Ovary (tissue), 7 donors: ENCODE measurements at regions not wholly inside any gene's neighbourhood (a gene's known extent, or its start where the extent isn't known, plus 50 kb on each side); places are given as distances from the start of the nearest gene placed in this dataset.

Experiments used
- DNase-seq, 5 donors: peaks; one replicate each; pipeline ENCODE4 v3.0.0-alpha.2; 2019 to 2020
- H3K27ac ChIP-seq, 2 donors: fragments of 200-600 bp; one replicate each; pipeline versions ENCODE4 v1.5.1 to v1.8.0; 2019 to 2022
- H3K27me3 ChIP-seq: fragments of 200-600 bp; one replicate; pipeline ENCODE4 v1.8.0; 2022
- H3K36me3 ChIP-seq: fragments of 200-600 bp; sonication (generic); one replicate; pipeline ENCODE4 v1.5.1; 2019
- H3K4me1 ChIP-seq: one replicate; pipeline ENCODE4 v1.8.1; 2013; ENCODE audit warnings: mild to moderate bottlenecking, moderate library complexity; ENCODE audit not compliant: insufficient read depth
- H3K4me3 ChIP-seq: fragments of 200-600 bp; sonication (generic); one replicate; pipeline ENCODE4 v1.5.1; 2017
- H3K9me3 ChIP-seq, 2 donors: fragments of 200-600 bp in 1 of 2; sonication (generic) in 1 of 2; one replicate each; pipeline versions ENCODE4 v1.5.1 to v1.8.1; 2013 to 2019; ENCODE audit warnings: mild to moderate bottlenecking in 1 of 2, moderate library complexity in 1 of 2
- EP300 ChIP-seq: sonication (generic); formaldehyde crosslinking; IDR thresholded peaks from one replicate; pipeline ENCODE4 v1.6.1; 2017; ENCODE audit warnings: antibody characterized with exemption
- POLR2A ChIP-seq: fragments of 450-650 bp; IDR thresholded peaks from one replicate; pipeline ENCODE4 v1.6.1; 2017; ENCODE audit warnings: antibody characterized with exemption, mild to moderate bottlenecking, moderate library complexity
- WGBS, 3 donors: extraction: QIAGEN DNeasy Blood & Tissue Kit in 1 of 3; methylation state at CpG; one replicate each; pipeline versions ENCODE4 v1.1.5 to v1.1.7; 2013 to 2017; 5-methylcytosine and 5-hydroxymethylcytosine counted together
- intact Hi-C, 4 donors: fragments of 100-400 bp; cut with DNase I; formaldehyde crosslinking; loops; one replicate each; pipeline versions ENCODE4 v1.11.0 to v1.15.1; 2022 to 2023
- TF ChIP-seq, protein P1 (sequence below), 3 donors: fragments of 450-650 bp in 2 of 3; fragments of 200-600 bp in 1 of 3; IDR thresholded peaks; one replicate each; pipeline versions ENCODE4 v1.5.1 to v1.8.0; 2016 to 2022; ENCODE audit warnings: antibody characterized with exemption in 3 of 3, mild to moderate bottlenecking in 1 of 3
- donor health status: DM: no; HTN: no; CAD: no; lungs with moderate emphysema.
- donor health status: DM: no; HTN: no; CAD: no.
- donor health status: Bipolar disorder and iron deficiency.
- donor health status: DM: no; HTN: no; CAD: no.
- donor health status: DM: yes; HTN: yes; CAD: no.

DNA sequence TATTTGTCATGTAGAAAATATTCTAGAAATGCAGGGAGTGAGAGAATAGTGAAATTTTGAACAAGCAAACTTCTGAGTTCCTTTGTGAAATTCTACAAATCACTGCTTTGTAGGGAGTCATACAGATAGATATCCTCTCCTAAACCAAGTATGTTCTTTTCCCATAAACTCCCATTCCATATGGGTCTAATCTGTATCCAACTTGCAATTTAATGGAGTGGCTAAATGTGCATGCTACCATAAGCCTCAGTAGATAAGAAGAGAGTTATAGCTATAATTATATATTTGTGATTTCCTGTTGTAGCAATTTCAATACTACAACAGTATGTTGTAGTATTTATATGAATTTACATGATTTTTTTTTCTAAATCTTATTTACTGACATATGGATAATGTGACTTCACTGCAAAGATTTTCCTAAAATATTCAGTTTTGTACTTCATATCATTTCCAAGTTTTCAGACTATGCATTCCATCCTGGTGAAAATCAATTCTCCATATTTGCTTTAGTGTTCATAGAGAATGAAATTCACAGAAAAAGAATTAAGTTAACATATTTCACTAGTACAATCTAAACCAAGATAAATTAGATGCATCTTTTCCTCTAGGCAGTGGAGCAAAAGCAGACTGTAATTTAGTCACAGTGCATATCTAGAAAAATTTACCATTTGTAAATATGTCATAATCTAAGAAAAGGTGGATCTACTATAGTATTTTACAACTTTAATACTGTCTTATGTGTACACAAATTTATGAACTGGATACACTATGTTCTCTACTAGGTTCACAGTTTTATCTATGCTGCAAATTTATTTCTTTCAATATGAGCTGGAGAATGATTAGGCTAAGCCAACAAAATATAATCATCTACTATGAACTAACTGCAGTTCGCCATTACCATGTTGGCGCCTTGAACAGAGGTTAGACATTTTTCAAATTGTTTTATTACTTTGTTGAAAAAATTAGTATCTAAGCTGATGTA lies 372.9 kb upstream of the NDST3 start:
- intact Hi-C loops, result no loop called here
- Histone ChIP-seq H3K9me3 (no peaks in the 10 kb centered on the region), H3K4me3 (no peak overlapping the region), H3K27me3 (no peaks in the 10 kb centered on the region), H3K27ac (no peak overlapping the region), H3K36me3 (no peaks in the 10 kb centered on the region), H3K4me1 (no peaks in the 10 kb centered on the region)
- no peak for DNase-seq
- WGBS, 3 donors, result 72 to 82% (median 78%) methylated on average over 2 of the region's 2 CpGs
- TF ChIP-seq POLR2A (no peak), EP300 (no peak)
- TF ChIP-seq, protein P1, sequence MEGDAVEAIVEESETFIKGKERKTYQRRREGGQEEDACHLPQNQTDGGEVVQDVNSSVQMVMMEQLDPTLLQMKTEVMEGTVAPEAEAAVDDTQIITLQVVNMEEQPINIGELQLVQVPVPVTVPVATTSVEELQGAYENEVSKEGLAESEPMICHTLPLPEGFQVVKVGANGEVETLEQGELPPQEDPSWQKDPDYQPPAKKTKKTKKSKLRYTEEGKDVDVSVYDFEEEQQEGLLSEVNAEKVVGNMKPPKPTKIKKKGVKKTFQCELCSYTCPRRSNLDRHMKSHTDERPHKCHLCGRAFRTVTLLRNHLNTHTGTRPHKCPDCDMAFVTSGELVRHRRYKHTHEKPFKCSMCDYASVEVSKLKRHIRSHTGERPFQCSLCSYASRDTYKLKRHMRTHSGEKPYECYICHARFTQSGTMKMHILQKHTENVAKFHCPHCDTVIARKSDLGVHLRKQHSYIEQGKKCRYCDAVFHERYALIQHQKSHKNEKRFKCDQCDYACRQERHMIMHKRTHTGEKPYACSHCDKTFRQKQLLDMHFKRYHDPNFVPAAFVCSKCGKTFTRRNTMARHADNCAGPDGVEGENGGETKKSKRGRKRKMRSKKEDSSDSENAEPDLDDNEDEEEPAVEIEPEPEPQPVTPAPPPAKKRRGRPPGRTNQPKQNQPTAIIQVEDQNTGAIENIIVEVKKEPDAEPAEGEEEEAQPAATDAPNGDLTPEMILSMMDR (IDR thresholded peaks at IDR 0.05), result no peak

DNA sequence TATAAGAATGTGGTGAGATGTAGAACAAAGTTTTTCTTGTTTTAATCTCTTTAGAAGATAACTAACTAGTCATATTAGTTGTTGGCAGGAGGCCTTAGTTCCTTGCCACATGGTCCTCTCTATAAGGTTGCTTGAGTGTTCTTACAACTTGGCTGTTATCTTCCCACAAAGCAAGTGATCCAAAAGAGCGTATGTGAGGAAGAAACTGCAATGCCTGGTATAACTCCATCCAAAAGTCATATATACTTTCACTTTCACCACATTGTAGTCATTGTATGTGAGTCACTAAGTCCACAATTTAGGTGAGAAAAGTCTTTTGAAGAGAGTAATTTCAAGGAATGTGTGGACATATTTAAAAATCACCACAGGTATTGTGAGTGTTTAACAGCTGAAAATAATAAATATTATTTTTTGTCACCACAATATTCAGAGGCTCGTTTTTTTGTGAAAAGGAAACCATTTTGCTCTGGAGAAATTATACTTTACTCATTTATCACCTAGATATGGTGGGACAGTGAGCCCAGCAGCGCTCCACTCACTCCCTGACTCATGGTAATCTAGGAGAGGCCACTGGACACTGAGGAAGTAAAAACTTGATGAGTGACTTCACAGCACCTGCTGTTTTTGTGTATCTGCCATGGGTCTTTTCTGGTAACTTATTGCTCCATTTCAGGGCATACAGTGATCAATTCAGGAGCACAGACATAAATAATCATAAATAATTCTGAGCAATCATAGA lies 369.4 kb upstream of the NDST3 start:
- Histone ChIP-seq H3K9me3 (no peaks in the 10 kb centered on the region), H3K36me3 (no peaks in the 10 kb centered on the region), H3K4me3 (no peak overlapping the region), H3K27me3 (no peaks in the 10 kb centered on the region), H3K27ac (no peak overlapping the region), H3K4me1 (no peaks in the 10 kb centered on the region)
- intact Hi-C loops, result no loop called here
- TF ChIP-seq, protein P1 (IDR thresholded peaks at IDR 0.05), result no peak
- TF ChIP-seq POLR2A (no peak), EP300 (no peak)
- WGBS, 3 donors, result 58 to 63% (median 60%) methylated on average over 3 of the region's 3 CpGs
- DNase-seq, result no peak

DNA sequence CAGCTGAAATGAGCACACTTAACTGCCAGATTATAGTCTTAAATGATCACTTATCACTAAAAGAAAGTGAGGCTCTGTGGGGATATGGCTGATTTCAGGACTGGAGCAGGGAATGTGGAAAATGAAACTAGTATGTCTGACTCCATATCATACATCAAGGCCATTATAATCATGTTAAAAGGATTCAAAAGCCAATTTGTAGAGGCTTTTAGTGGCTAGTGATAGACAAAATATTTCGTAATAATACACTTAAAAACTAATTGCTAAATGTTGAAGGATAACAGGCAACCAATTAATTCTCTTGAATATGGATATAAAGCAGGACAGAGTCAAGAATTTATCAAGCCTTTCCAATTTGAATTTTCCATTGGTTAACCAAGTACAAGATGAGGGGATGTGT lies 358.1 kb upstream of the NDST3 start:
- H3K9me3 ChIP-seq, result no peaks in the 10 kb centered on the region
- H3K4me1 ChIP-seq, result no peaks in the 10 kb centered on the region
- no peaks in the 10 kb centered on the region for H3K36me3 ChIP-seq
- TF ChIP-seq, protein P1 (IDR thresholded peaks at IDR 0.05), result no peak
- no peak for TF ChIP-seq EP300
- no peak for TF ChIP-seq POLR2A
- H3K27ac ChIP-seq, result no peak overlapping the region
- no peak overlapping the region for H3K4me3 ChIP-seq
- no peaks in the 10 kb centered on the region for H3K27me3 ChIP-seq
- no peak for DNase-seq
- intact Hi-C loops, result no loop called here
- 0 to 41% (median 28%) methylated on average over 1 of the region's 1 CpG for WGBS, 3 donors

DNA sequence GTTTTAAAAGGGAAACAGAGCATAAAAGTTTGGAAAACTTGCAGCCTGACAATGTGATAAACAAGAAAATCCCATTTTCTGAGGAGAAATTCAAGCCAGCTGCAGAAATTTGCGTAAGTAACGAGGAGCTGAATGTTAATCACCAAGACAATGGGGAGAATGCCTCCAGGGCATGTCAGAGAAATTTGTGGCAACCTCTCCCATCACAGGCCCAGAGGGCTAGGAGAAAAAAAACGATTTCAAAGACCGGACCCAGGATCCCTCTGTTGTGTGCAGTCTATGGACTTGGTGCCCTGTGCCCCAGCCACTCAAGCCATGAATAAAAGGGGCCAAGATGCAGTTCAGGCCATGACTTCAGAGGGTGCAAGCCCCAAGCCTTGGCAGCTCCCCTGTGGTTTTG lies 355.4 kb upstream of the NDST3 start:
- intact Hi-C loops, result no loop called here
- no peak overlapping the region for H3K4me3 ChIP-seq
- WGBS, 3 donors, result 80% methylated on average over 4 of the region's 4 CpGs
- TF ChIP-seq, protein P1 (IDR thresholded peaks at IDR 0.05), result no peak
- TF ChIP-seq POLR2A, result no peak
- TF ChIP-seq EP300, result no peak
- H3K36me3 ChIP-seq, result no peaks in the 10 kb centered on the region
- H3K9me3 ChIP-seq, result no peaks in the 10 kb centered on the region
- no peak overlapping the region for H3K27ac ChIP-seq
- no peaks in the 10 kb centered on the region for H3K4me1 ChIP-seq
- H3K27me3 ChIP-seq, result no peaks in the 10 kb centered on the region
- DNase-seq, result no peak
